ENCODE measurements at regions not wholly inside any gene's neighbourhood (a gene's known extent, or its start where the extent isn't known, plus 50 kb on each side); places are given as distances from the start of the nearest gene placed in this dataset.

DNA sequence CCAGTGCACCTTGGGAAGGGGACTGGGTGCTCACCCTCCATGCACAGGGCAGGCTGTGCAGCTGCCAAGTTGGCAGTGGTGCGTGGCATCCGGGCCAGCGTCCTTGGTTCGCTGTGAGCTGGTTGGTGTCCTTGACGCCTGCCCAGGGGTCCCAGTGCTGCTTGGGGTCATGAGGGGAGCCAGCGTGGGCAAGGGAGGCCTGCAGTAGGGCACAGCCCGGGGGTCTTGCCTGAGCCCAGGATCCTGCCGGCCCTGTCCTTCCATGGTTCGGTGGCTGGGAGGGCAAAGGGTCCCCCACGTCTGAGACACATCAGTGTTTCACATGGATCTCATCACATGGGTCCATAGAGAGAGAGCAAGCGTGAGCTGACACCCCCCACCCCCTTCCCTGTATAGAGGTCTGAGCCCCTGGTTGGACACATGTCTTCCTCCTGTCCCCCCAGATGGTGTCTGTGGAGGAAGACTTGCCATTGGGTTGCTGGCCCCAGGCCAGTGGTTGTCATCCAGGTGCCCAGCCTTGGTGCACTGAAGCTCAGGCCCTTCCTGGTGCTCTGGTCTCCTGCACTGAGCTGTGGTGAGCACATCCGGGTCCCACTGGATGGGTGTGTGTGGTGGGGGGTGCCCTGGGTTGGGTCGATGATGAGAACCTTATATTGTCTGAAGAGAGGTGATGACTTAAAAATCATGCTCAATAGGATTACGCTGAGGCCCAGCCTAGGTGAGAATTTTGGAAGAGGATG, 232.3 kb downstream of the SNRPN start:
- no peak for TF ChIP-seq RARB (CRISPR knock-in tag; IDR thresholded peaks at IDR 0.05)
- TF ChIP-seq BACH2 (CRISPR knock-in tag; IDR thresholded peaks at IDR 0.05; ENCODE audit: borderline replicate concordance) = no peak
- no peak for TF ChIP-seq TOX (CRISPR knock-in tag; IDR thresholded peaks at IDR 0.05; ENCODE audit: borderline replicate concordance)
- TF ChIP-seq, protein P1, sequence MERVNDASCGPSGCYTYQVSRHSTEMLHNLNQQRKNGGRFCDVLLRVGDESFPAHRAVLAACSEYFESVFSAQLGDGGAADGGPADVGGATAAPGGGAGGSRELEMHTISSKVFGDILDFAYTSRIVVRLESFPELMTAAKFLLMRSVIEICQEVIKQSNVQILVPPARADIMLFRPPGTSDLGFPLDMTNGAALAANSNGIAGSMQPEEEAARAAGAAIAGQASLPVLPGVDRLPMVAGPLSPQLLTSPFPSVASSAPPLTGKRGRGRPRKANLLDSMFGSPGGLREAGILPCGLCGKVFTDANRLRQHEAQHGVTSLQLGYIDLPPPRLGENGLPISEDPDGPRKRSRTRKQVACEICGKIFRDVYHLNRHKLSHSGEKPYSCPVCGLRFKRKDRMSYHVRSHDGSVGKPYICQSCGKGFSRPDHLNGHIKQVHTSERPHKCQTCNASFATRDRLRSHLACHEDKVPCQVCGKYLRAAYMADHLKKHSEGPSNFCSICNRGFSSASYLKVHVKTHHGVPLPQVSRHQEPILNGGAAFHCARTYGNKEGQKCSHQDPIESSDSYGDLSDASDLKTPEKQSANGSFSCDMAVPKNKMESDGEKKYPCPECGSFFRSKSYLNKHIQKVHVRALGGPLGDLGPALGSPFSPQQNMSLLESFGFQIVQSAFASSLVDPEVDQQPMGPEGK (CRISPR knock-in tag; IDR thresholded peaks at IDR 0.05; ENCODE audit: borderline replicate concordance) = no peak
- no peak for TF ChIP-seq TCF4 (CRISPR knock-in tag; IDR thresholded peaks at IDR 0.05; ENCODE audit: borderline replicate concordance)
- TF ChIP-seq ESRRG (CRISPR knock-in tag; IDR thresholded peaks at IDR 0.05) = no peak
- no peak for TF ChIP-seq ZFP3 (CRISPR knock-in tag; IDR thresholded peaks at IDR 0.05)
- TF ChIP-seq, protein P2, sequence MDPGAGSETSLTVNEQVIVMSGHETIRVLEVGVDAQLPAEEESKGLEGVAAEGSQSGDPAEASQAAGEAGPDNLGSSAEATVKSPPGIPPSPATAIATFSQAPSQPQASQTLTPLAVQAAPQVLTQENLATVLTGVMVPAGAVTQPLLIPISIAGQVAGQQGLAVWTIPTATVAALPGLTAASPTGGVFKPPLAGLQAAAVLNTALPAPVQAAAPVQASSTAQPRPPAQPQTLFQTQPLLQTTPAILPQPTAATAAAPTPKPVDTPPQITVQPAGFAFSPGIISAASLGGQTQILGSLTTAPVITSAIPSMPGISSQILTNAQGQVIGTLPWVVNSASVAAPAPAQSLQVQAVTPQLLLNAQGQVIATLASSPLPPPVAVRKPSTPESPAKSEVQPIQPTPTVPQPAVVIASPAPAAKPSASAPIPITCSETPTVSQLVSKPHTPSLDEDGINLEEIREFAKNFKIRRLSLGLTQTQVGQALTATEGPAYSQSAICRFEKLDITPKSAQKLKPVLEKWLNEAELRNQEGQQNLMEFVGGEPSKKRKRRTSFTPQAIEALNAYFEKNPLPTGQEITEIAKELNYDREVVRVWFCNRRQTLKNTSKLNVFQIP (CRISPR knock-in tag; IDR thresholded peaks at IDR 0.05; ENCODE audit: borderline replicate concordance, low read depth) = no peak
- TF ChIP-seq ZNF70 (CRISPR knock-in tag; IDR thresholded peaks at IDR 0.05) = no peak
- TF ChIP-seq, protein P3, sequence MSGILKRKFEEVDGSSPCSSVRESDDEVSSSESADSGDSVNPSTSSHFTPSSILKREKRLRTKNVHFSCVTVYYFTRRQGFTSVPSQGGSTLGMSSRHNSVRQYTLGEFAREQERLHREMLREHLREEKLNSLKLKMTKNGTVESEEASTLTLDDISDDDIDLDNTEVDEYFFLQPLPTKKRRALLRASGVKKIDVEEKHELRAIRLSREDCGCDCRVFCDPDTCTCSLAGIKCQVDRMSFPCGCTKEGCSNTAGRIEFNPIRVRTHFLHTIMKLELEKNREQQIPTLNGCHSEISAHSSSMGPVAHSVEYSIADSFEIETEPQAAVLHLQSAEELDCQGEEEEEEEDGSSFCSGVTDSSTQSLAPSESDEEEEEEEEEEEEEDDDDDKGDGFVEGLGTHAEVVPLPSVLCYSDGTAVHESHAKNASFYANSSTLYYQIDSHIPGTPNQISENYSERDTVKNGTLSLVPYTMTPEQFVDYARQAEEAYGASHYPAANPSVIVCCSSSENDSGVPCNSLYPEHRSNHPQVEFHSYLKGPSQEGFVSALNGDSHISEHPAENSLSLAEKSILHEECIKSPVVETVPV (CRISPR knock-in tag; IDR thresholded peaks at IDR 0.05) = no peak
- TF ChIP-seq ZFP30 (CRISPR knock-in tag; IDR thresholded peaks at IDR 0.05) = no peak
